AG09309 (cell line): ENCODE measurements at regions not wholly inside any gene's neighbourhood (a gene's known extent, or its start where the extent isn't known, plus 50 kb on each side); places are given as distances from the start of the nearest gene placed in this dataset.

ENCODE experiments used
- DNase-seq: peaks from one replicate; pipeline ENCODE4 v3.0.0-alpha.2; 2010; ENCODE audit warnings: low read depth
- H3K4me3 ChIP-seq: 2 replicates; pipeline ENCODE4 v1.5.1; 2011; ENCODE audit warnings: mild to moderate bottlenecking, low read depth, low read length, moderate library complexity; ENCODE audit not compliant: control insufficient read depth
- CTCF ChIP-seq: IDR thresholded peaks from 2 replicates; pipeline ENCODE4 v1.5.1; 2011; ENCODE audit warnings: mild to moderate bottlenecking, low read depth, low read length, inconsistent platforms; ENCODE audit not compliant: insufficient read depth, control insufficient read depth; ENCODE audit errors: missing control alignments

- no peak for DNase-seq
- no peak for TF ChIP-seq CTCF
- H3K4me3 ChIP-seq = no peak overlapping the region
Measured at GRCh38 chr2:122478117-122478516, 722.7 kb downstream of the TSN start.

GRCh38 chr2:122478771-122479170, 723.3 kb downstream of the TSN start:
- DNase-seq = no peak
- no peak for TF ChIP-seq CTCF
- no peak overlapping the region for H3K4me3 ChIP-seq

- TF ChIP-seq CTCF = no peak
- no peak overlapping the region for H3K4me3 ChIP-seq
- DNase-seq = no peak
Measured at GRCh38 chr2:122480501-122481243, 725.2 kb downstream of the TSN start.

- no peak for TF ChIP-seq CTCF
- no peak for DNase-seq
- H3K4me3 ChIP-seq = no peak overlapping the region
Measured at GRCh38 chr2:122481244-122481622, 725.8 kb downstream of the TSN start.

GRCh38 chr2:122481717-122482116, 726.3 kb downstream of the TSN start:
- H3K4me3 ChIP-seq = no peak overlapping the region
- no peak for DNase-seq
- TF ChIP-seq CTCF = no peak

GRCh38 chr2:122486086-122486485, 730.6 kb downstream of the TSN start:
- no peak overlapping the region for H3K4me3 ChIP-seq
- no peak for DNase-seq
- no peak for TF ChIP-seq CTCF
